GM23248 (cell line): ENCODE measurements at regions not wholly inside any gene's neighbourhood (a gene's known extent, or its start where the extent isn't known, plus 50 kb on each side); places are given as distances from the start of the nearest gene placed in this dataset.

ENCODE experiments used
- EZH2 ChIP-seq: fragments of 200-600 bp; sonication (generic); IDR thresholded peaks from 2 replicates; pipeline ENCODE4 v1.6.1; 2018; ENCODE audit warnings: antibody characterized with exemption, mild to moderate bottlenecking; ENCODE audit not compliant: insufficient read depth, poor library complexity, severe bottlenecking
- EZH2phosphoT487 ChIP-seq: fragments of 200-600 bp; sonication (generic); IDR thresholded peaks from 2 replicates; pipeline ENCODE4 v1.6.1; 2018; ENCODE audit warnings: antibody characterized with exemption, moderate library complexity, mild to moderate bottlenecking, low read depth; ENCODE audit not compliant: insufficient read depth

GRCh38 chr2:153308466-153308865 lies 170.1 kb downstream of the RPRM start:
- TF ChIP-seq EZH2 (no peak), EZH2phosphoT487 (no peak)
